GM23338 (cell line): ENCODE measurements at regions not wholly inside any gene's neighbourhood (a gene's known extent, or its start where the extent isn't known, plus 50 kb on each side); places are given as distances from the start of the nearest gene placed in this dataset.

Experiments
- CREB1 ChIP-seq: fragments of 250-450 bp; sonication (Bioruptor Pico); IDR thresholded peaks from 2 replicates; pipeline ENCODE4 v1.5.0; 2020; ENCODE audit warnings: low read depth, mild to moderate bottlenecking, moderate library complexity
- CTCF ChIP-seq, 2 experiments: fragments of 200-600 bp in 1 of 2; sonication (generic) in 1 of 2; conservative IDR thresholded peaks; 2 replicates each; pipeline versions ENCODE4 v1.5.1 to v1.6.1; 2016 to 2017; ENCODE audit warnings: antibody characterized with exemption in 2 of 2, low read depth in 2 of 2, mild to moderate bottlenecking in 2 of 2, moderate library complexity in 1 of 2
- EZH2 ChIP-seq: fragments of 200-600 bp; sonication (generic); IDR thresholded peaks from one replicate; pipeline ENCODE4 v1.8.0; 2017; ENCODE audit warnings: antibody characterized with exemption, mild to moderate bottlenecking, low read depth; ENCODE audit not compliant: unreplicated experiment
- EZH2phosphoT487 ChIP-seq: fragments of 200-600 bp; sonication (generic); IDR thresholded peaks from one replicate; pipeline ENCODE4 v1.8.1; 2018; ENCODE audit warnings: antibody characterized with exemption; ENCODE audit not compliant: unreplicated experiment
- POLR2AphosphoS5 ChIP-seq: IDR thresholded peaks from 2 replicates; pipeline ENCODE4 v1.6.1; 2016; ENCODE audit warnings: antibody characterized with exemption, low read depth
- REST ChIP-seq: IDR thresholded peaks from one replicate; pipeline ENCODE4 v1.6.1; 2018; ENCODE audit warnings: antibody characterized with exemption; ENCODE audit not compliant: unreplicated experiment
- STAT1 ChIP-seq: IDR thresholded peaks from one replicate; pipeline ENCODE4 v1.6.1; 2016; ENCODE audit warnings: antibody characterized with exemption; ENCODE audit not compliant: unreplicated experiment
- ZNF331 ChIP-seq: fragments of 250-450 bp; sonication (Bioruptor Pico); IDR thresholded peaks from 2 replicates; pipeline ENCODE4 v1.5.0; 2020; ENCODE audit warnings: low read depth, mild to moderate bottlenecking, moderate library complexity

GRCh38 chr9:28136113-28136512 lies 562.8 kb upstream of the C9orf72 start:
- TF ChIP-seq REST = no peak
- peak in 1 of 2 experiments; percentile 6; a peak in 1 of 4 replicates for TF ChIP-seq CTCF (conservative IDR thresholded peaks at IDR 0.05; ENCODE audit: low read depth in 2 of 2)
- TF ChIP-seq EZH2 = no peak
- no peak for TF ChIP-seq EZH2phosphoT487
- TF ChIP-seq POLR2AphosphoS5 = no peak
- no peak for TF ChIP-seq STAT1
- TF ChIP-seq CREB1 = no peak
- TF ChIP-seq ZNF331 = no peak
